Uterus (tissue), 3 donors: ENCODE measurements at regions not wholly inside any gene's neighbourhood (a gene's known extent, or its start where the extent isn't known, plus 50 kb on each side); places are given as distances from the start of the nearest gene placed in this dataset. TPM values are rescaled to one million over a fixed set of nuclear protein-coding genes. Genes with fewer than 3 reads are reported as not detected.
"Not testable (repeated sequence)": the region's sequence is repeated elsewhere in the genome, so short reads cannot be mapped to it uniquely, and the experiment has no call there.

Experiments
- DNase-seq, 2 donors: peaks; one replicate each; pipeline ENCODE4 v3.0.0-alpha.2; 2019 to 2020
- H3K27ac ChIP-seq, 2 donors: fragments of 200-600 bp; sonication (generic); 1 replicate in 1 of 2; 2 replicates in 1 of 2; pipeline ENCODE4 v1.5.1; 2016 to 2018
- H3K27me3 ChIP-seq, 2 donors: fragments of 200-600 bp; sonication (generic); one replicate each; pipeline ENCODE4 v1.5.1; 2018 to 2019; ENCODE audit warnings: control low read depth in 1 of 2
- H3K36me3 ChIP-seq, 2 donors: fragments of 200-600 bp; sonication (generic); one replicate each; pipeline ENCODE4 v1.5.1; 2019; ENCODE audit warnings: control low read depth in 1 of 2
- H3K4me1 ChIP-seq, 2 donors: fragments of 200-600 bp; sonication (generic); one replicate each; pipeline ENCODE4 v1.5.1; 2018 to 2019; ENCODE audit warnings: control low read depth in 1 of 2
- H3K4me3 ChIP-seq, 2 donors: fragments of 200-600 bp; sonication (generic); 1 replicate in 1 of 2; 2 replicates in 1 of 2; pipeline ENCODE4 v1.5.1; 2018 to 2019; ENCODE audit warnings: mild to moderate bottlenecking in 1 of 2
- H3K9me3 ChIP-seq, 2 donors: fragments of 200-600 bp; sonication (generic); one replicate each; pipeline ENCODE4 v1.5.1; 2019; ENCODE audit warnings: control low read depth in 1 of 2
- CTCF ChIP-seq, 4 experiments: fragments of 200-600 bp in 2 of 4; fragments of 450-650 bp in 2 of 4; sonication (generic) in 2 of 4; IDR thresholded peaks; one replicate each; pipeline ENCODE4 v1.5.1; 2016 to 2019; ENCODE audit warnings: antibody characterized with exemption in 4 of 4, mild to moderate bottlenecking in 2 of 4, moderate library complexity in 1 of 4
- POLR2A ChIP-seq, 2 donors: fragments of 450-650 bp; IDR thresholded peaks; one replicate each; pipeline ENCODE4 v1.6.1; 2016; ENCODE audit warnings: antibody characterized with exemption in 2 of 2, mild to moderate bottlenecking in 1 of 2, moderate library complexity in 1 of 2
- intact Hi-C: fragments of 100-400 bp; cut with DNase I; formaldehyde crosslinking; loops from one replicate; pipeline ENCODE4 v1.15.1; 2023; ENCODE audit warnings: low total_unique reads
- small RNA-seq: library from RNA; depleted of rRNA; stranded (forward); fragments of <200 nt; gene quantifications from one replicate; pipeline ENCODE3, GENCODE V24; 2016
- donor health status: DM: yes; HTN: yes; CAD: no.

- intact Hi-C loops, H3K27me3 ChIP-seq: not testable (repeated sequence)
These were observed 1034.2 kb downstream of the PRIM2 start for GRCh38 chr6:58351619-58352018.

GRCh38 chr6:58358452-58358851, 1041.0 kb downstream of the PRIM2 start:
- H3K4me3 ChIP-seq, H3K27me3 ChIP-seq, H3K4me1 ChIP-seq, DNase-seq, H3K27ac ChIP-seq, H3K9me3 ChIP-seq, H3K36me3 ChIP-seq, intact Hi-C loops: not testable (repeated sequence)

More at GRCh38 chr6:58351619-58352018, 1034.2 kb downstream of the PRIM2 start:
- H3K4me3 ChIP-seq, H3K4me1 ChIP-seq, H3K36me3 ChIP-seq, H3K9me3 ChIP-seq, H3K27ac ChIP-seq, DNase-seq: not testable (repeated sequence)

GRCh38 chr6:58365856-58366255, 1048.4 kb downstream of the PRIM2 start:
- H3K27ac ChIP-seq, H3K4me1 ChIP-seq, H3K27me3 ChIP-seq, DNase-seq, H3K9me3 ChIP-seq, H3K36me3 ChIP-seq, H3K4me3 ChIP-seq, intact Hi-C loops: not testable (repeated sequence)

GRCh38 chr6:58406659-58407058, 1089.2 kb downstream of the PRIM2 start:
- intact Hi-C loops, H3K4me3 ChIP-seq, H3K27me3 ChIP-seq, H3K9me3 ChIP-seq, H3K4me1 ChIP-seq, H3K36me3 ChIP-seq, H3K27ac ChIP-seq, DNase-seq: not testable (repeated sequence)

- no peak for DNase-seq
These were observed 1101.9 kb downstream of the PRIM2 start for GRCh38 chr6:58419321-58419720.

More at GRCh38 chr6:58419321-58419720, 1101.9 kb downstream of the PRIM2 start:
- no peaks in the 10 kb centered on the region for H3K36me3 ChIP-seq
- H3K9me3 ChIP-seq, result peaks cover 0 to 6% of the 10 kb centered on the region in 2 donors
- H3K27ac ChIP-seq, result no peak overlapping the region
- intact Hi-C loops, result no loop called here
- TF ChIP-seq CTCF (IDR thresholded peaks at IDR 0.05) (no peak), POLR2A (IDR thresholded peaks at IDR 0.05) (no peak)
- no peaks in the 10 kb centered on the region for H3K27me3 ChIP-seq
- H3K4me1 ChIP-seq, result no peaks in the 10 kb centered on the region
- H3K4me3 ChIP-seq, result no peak overlapping the region

Small RNAs in the stretch of these regions (small RNA-seq; reads per million reads assigned to genes)
- gene AL603755.1, result not detected
